ENCODE measurements at regions not wholly inside any gene's neighbourhood (a gene's known extent, or its start where the extent isn't known, plus 50 kb on each side); places are given as distances from the start of the nearest gene placed in this dataset.

DNA sequence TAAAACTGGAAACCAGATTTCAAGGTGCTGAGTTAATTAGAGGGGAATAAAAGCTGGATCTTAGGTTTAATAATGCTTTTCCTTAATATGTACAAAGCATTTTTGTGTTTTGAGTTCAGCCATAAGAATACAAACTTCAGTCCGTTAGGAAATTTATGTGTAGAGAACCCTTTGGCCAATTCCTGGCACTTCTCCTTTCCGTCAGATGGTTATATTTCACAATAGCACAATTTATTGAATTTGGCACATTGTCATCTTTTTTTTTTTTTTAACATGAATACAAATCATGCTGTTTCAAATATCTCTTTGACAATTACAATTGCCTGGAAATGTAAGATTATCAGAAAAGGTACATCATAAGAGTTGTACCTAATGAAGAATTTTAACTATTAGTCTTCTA, 56.2 kb upstream of the DDHD1 start:
- intact Hi-C loops (cut with DNase I): no loop called here
- Histone ChIP-seq H3K4me1 (peaks cover 3% of the 10 kb centered on the region), H3K4me3 (no peak overlapping the region), H3K36me3 (no peaks in the 10 kb centered on the region), H3K9me3 (no peaks in the 10 kb centered on the region), H3K27ac (no peak overlapping the region), H3K27me3 (no peaks in the 10 kb centered on the region)
- peak; percentile 24 for ATAC-seq
- DNase-seq: no peak
- TF ChIP-seq, protein P1, sequence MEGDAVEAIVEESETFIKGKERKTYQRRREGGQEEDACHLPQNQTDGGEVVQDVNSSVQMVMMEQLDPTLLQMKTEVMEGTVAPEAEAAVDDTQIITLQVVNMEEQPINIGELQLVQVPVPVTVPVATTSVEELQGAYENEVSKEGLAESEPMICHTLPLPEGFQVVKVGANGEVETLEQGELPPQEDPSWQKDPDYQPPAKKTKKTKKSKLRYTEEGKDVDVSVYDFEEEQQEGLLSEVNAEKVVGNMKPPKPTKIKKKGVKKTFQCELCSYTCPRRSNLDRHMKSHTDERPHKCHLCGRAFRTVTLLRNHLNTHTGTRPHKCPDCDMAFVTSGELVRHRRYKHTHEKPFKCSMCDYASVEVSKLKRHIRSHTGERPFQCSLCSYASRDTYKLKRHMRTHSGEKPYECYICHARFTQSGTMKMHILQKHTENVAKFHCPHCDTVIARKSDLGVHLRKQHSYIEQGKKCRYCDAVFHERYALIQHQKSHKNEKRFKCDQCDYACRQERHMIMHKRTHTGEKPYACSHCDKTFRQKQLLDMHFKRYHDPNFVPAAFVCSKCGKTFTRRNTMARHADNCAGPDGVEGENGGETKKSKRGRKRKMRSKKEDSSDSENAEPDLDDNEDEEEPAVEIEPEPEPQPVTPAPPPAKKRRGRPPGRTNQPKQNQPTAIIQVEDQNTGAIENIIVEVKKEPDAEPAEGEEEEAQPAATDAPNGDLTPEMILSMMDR (IDR thresholded peaks at IDR 0.05): no peak

Data from upper lobe of right lung (tissue), 1 donor.